Sigmoid colon (tissue), 3 donors: ENCODE measurements at regions not wholly inside any gene's neighbourhood (a gene's known extent, or its start where the extent isn't known, plus 50 kb on each side); places are given as distances from the start of the nearest gene placed in this dataset.

Source experiments
- CTCF ChIP-seq, 4 experiments: fragments of 450-650 bp in 3 of 4; fragments of 200-600 bp in 1 of 4; IDR thresholded peaks; one replicate each; pipeline ENCODE4 v1.5.1; 2016 to 2019; ENCODE audit warnings: antibody characterized with exemption in 4 of 4, mild to moderate bottlenecking in 3 of 4, moderate library complexity in 2 of 4
- POLR2A ChIP-seq, 2 donors: fragments of 450-650 bp; IDR thresholded peaks; one replicate each; pipeline ENCODE4 v1.6.1; 2016; ENCODE audit warnings: antibody characterized with exemption in 2 of 2, mild to moderate bottlenecking in 2 of 2, moderate library complexity in 2 of 2

DNA sequence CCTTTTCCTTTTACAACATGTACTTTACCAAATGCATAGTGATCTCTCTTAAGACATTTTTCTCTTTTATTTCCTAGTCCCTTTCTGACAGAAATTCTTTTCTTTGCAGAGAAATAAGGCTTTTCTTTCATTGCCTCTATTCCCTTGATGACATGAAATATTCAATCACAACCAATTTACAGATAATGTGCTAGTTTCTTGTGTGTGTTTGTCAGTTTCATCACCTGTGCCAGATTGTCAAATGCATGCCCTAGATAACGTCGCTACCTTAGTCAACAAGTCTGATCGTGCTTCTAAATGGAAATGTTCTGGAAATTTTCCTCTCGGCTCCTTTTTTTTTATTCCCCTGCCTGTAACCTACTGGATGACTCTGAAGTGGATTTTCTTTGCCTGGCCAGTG is 478.1 kb downstream of the KLF5 start:
- TF ChIP-seq CTCF (IDR thresholded peaks at IDR 0.05) (no peak), POLR2A (IDR thresholded peaks at IDR 0.05) (no peak)
